GM19452 (cell line): ENCODE measurements at regions not wholly inside any gene's neighbourhood (a gene's known extent, or its start where the extent isn't known, plus 50 kb on each side); places are given as distances from the start of the nearest gene placed in this dataset.

ENCODE experiments used
- ATAC-seq: cut with Tn5 transposase; IDR thresholded peaks from one replicate; pipeline ENCODE4 v1.9.1; 2021; ENCODE audit not compliant: unreplicated experiment

GRCh38 chr7:32428546-32428945 lies 61.6 kb downstream of the LSM5 start:
- ATAC-seq: no peak

GRCh38 chr7:32427769-32428291 lies 62.4 kb downstream of the LSM5 start:
- ATAC-seq: no peak

GRCh38 chr7:32416846-32417245 lies 73.3 kb downstream of the LSM5 start:
- ATAC-seq: no peak

GRCh38 chr7:32415936-32416335 lies 74.2 kb downstream of the LSM5 start:
- no peak for ATAC-seq

GRCh38 chr7:32415519-32415918 lies 74.7 kb downstream of the LSM5 start:
- no peak for ATAC-seq

GRCh38 chr7:32412471-32412870 lies 77.7 kb downstream of the LSM5 start:
- no peak for ATAC-seq

GRCh38 chr7:32410545-32410944 lies 79.6 kb downstream of the LSM5 start:
- no peak for ATAC-seq

- no peak for ATAC-seq
These were observed 83.8 kb downstream of the LSM5 start for GRCh38 chr7:32406386-32406785.

GRCh38 chr7:32403463-32404229 lies 86.5 kb downstream of the LSM5 start:
- no peak for ATAC-seq

GRCh38 chr7:32400676-32401075 lies 89.5 kb downstream of the LSM5 start:
- no peak for ATAC-seq

GRCh38 chr7:32399311-32399710 lies 90.9 kb downstream of the LSM5 start:
- no peak for ATAC-seq

GRCh38 chr7:32395168-32395567 lies 95.0 kb downstream of the LSM5 start:
- no peak for ATAC-seq

GRCh38 chr7:32393861-32394260 lies 96.3 kb downstream of the LSM5 start:
- ATAC-seq: no peak

GRCh38 chr7:32390210-32390609 lies 100.0 kb downstream of the LSM5 start:
- ATAC-seq: no peak

- ATAC-seq: no peak
These were observed 104.7 kb downstream of the LSM5 start for GRCh38 chr7:32385316-32385956.

- ATAC-seq: no peak
These were observed 109.1 kb downstream of the LSM5 start for GRCh38 chr7:32381024-32381601.

- ATAC-seq: no peak
These were observed 110.6 kb downstream of the LSM5 start for GRCh38 chr7:32379510-32380112.

GRCh38 chr7:32378988-32379387 lies 111.2 kb downstream of the LSM5 start:
- no peak for ATAC-seq

- ATAC-seq: no peak
These were observed 125.6 kb downstream of the LSM5 start for GRCh38 chr7:32364581-32364980.

GRCh38 chr7:32360127-32360526 lies 130.1 kb downstream of the LSM5 start:
- no peak for ATAC-seq

- ATAC-seq: no peak
These were observed 132.5 kb downstream of the LSM5 start for GRCh38 chr7:32357535-32358277.
